Panc1 (cell line): ENCODE measurements at regions not wholly inside any gene's neighbourhood (a gene's known extent, or its start where the extent isn't known, plus 50 kb on each side); places are given as distances from the start of the nearest gene placed in this dataset.

Experiments
- ATAC-seq: fragments of 200-7000 bp; cut with Tn5 transposase; 2 replicates; pipeline ENCODE4 v1.9.1; 2020; ENCODE audit warnings: mild to moderate bottlenecking, moderate library complexity
- BruUV-seq: library from RNA; stranded (reverse); fragments of 400-500 nt; replicated peaks from 2 replicates; lab custom pipeline; 2021; lab: Mats Ljungman, UMichigan
- CTCF ChIA-PET: fragments of 300-600 bp; sonication (Branson Sonifier 250); formaldehyde crosslinking; loops from one replicate; lab custom pipeline; 2022; ENCODE audit warnings: antibody characterized with exemption; lab: Charles Lee
- POLR2A ChIA-PET: fragments of 300-600 bp; sonication (Branson Sonifier 250); formaldehyde crosslinking; loops from one replicate; lab custom pipeline; 2022; ENCODE audit warnings: antibody characterized with exemption; lab: Charles Lee
- DNase-seq: peaks from one replicate; pipeline ENCODE4 v3.0.0-alpha.2; 2010; ENCODE audit warnings: low read depth, low spot score
- H3K27ac ChIP-seq: 2 replicates; pipeline ENCODE4 v1.5.1; 2011; ENCODE audit warnings: mild to moderate bottlenecking, low read length, inconsistent platforms
- H3K27me3 ChIP-seq: fragments of 200-500 bp; sonication (Bioruptor generic); 2 replicates; pipeline ENCODE4 v1.6.0; 2014; ENCODE audit warnings: low read length, inconsistent platforms; ENCODE audit not compliant: control insufficient read depth, insufficient read depth
- H3K36me3 ChIP-seq: fragments of 200-500 bp; sonication (Bioruptor generic); 2 replicates; pipeline ENCODE4 v1.5.1; 2014; ENCODE audit warnings: inconsistent platforms, mild to moderate bottlenecking, low read length, moderate library complexity; ENCODE audit not compliant: control insufficient read depth, insufficient read depth
- H3K4me1 ChIP-seq: 2 replicates; pipeline ENCODE4 v1.5.1; 2011; ENCODE audit warnings: inconsistent platforms, mild to moderate bottlenecking, low read length, moderate library complexity; ENCODE audit not compliant: control insufficient read depth, insufficient read depth
- H3K4me3 ChIP-seq, 2 experiments: 2 replicates each; pipeline ENCODE4 v1.5.1; 2011 to 2012; ENCODE audit warnings: low read depth in 2 of 2, low read length in 2 of 2, mild to moderate bottlenecking in 2 of 2, inconsistent platforms in 1 of 2, moderate library complexity in 1 of 2
- H3K9me3 ChIP-seq: fragments of 200-500 bp; sonication (Bioruptor generic); 2 replicates; pipeline ENCODE4 v1.5.1; 2014; ENCODE audit warnings: low read depth, mild to moderate bottlenecking, inconsistent platforms, low read length, moderate library complexity; ENCODE audit not compliant: control insufficient read depth, insufficient read depth
- POLR2AphosphoS5 ChIP-seq: IDR thresholded peaks from 2 replicates; pipeline ENCODE4 v1.6.1; 2012; ENCODE audit warnings: mild to moderate bottlenecking, low read depth, low read length, moderate library complexity
- REST ChIP-seq, 2 experiments: IDR thresholded peaks; 2 replicates each; pipeline ENCODE4 v1.6.1; 2011 to 2012; ENCODE audit warnings: low read depth in 2 of 2, control low read depth in 1 of 2, low read length in 1 of 2, mild to moderate bottlenecking in 1 of 2, moderate library complexity in 1 of 2; ENCODE audit not compliant: insufficient read depth in 1 of 2
- SIN3A ChIP-seq: IDR thresholded peaks from 2 replicates; pipeline ENCODE4 v1.6.1; 2012; ENCODE audit warnings: low read depth, mild to moderate bottlenecking, low read length, moderate library complexity, borderline replicate concordance; ENCODE audit not compliant: insufficient read depth
- TCF7L2 ChIP-seq: IDR thresholded peaks from 2 replicates; pipeline ENCODE4 v1.6.1; 2011; ENCODE audit warnings: mild to moderate bottlenecking, low read depth, low read length, inconsistent platforms
- in situ Hi-C: cut with HindIII; loops from 2 replicates; pipeline ENCODE4 v1.10.0; 2016; ENCODE audit warnings: low sequenced_read_pairs, low pct_unique_long_range_greater_than_20kb
- intact Hi-C: fragments of 100-400 bp; cut with micrococcal nuclease; formaldehyde crosslinking; loops from one replicate; pipeline ENCODE4 v1.10.0; 2022; ENCODE audit not compliant: unreplicated experiment
- TF ChIP-seq, protein P1 (sequence below): fragments of 450-650 bp; IDR thresholded peaks from 2 replicates; pipeline ENCODE4 v1.5.1; 2017; ENCODE audit warnings: mild to moderate bottlenecking

DNA sequence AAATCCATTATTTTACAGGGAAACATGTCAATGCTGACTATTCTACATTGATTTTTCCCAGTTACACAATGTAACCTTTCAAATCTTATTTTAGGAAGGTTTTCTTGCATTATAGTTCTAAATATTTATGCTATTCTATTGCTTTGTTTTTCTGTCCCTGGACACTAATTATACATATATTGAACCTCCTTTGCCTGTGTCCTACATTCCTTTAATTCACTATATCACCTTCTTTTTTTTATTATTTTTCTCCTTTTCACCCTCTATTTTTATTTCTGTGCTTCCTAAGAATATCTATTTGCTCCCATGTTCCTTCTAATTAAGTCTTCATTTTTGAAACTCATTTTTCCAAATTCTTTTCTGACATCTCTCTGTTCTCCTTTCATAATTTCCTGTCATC, 259.2 kb downstream of the TJP1 start:
- no peak for ATAC-seq
- TF ChIP-seq, protein P1, sequence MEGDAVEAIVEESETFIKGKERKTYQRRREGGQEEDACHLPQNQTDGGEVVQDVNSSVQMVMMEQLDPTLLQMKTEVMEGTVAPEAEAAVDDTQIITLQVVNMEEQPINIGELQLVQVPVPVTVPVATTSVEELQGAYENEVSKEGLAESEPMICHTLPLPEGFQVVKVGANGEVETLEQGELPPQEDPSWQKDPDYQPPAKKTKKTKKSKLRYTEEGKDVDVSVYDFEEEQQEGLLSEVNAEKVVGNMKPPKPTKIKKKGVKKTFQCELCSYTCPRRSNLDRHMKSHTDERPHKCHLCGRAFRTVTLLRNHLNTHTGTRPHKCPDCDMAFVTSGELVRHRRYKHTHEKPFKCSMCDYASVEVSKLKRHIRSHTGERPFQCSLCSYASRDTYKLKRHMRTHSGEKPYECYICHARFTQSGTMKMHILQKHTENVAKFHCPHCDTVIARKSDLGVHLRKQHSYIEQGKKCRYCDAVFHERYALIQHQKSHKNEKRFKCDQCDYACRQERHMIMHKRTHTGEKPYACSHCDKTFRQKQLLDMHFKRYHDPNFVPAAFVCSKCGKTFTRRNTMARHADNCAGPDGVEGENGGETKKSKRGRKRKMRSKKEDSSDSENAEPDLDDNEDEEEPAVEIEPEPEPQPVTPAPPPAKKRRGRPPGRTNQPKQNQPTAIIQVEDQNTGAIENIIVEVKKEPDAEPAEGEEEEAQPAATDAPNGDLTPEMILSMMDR, result no peak
- TF ChIP-seq REST (IDR thresholded peaks at IDR 0.05; ENCODE audit: insufficient read depth in 1 of 2, low read depth in 2 of 2, low read length in 1 of 2), result no peak
- TF ChIP-seq TCF7L2, result no peak
- TF ChIP-seq SIN3A, result no peak
- TF ChIP-seq POLR2AphosphoS5, result no peak
- no TSS peak for BruUV-seq
- Histone ChIP-seq H3K4me1 (no peaks in the 10 kb centered on the region), H3K27ac (no peak overlapping the region), H3K9me3 (no peaks in the 10 kb centered on the region), H3K27me3 (no peaks in the 10 kb centered on the region), H3K36me3 (no peaks in the 10 kb centered on the region), H3K4me3 (no peak overlapping the region)
- intact Hi-C loops, result no loop called here
- DNase-seq, result no peak
- POLR2A ChIA-PET, result no interaction called here
- CTCF ChIA-PET, result interaction anchor here (0.6 kb wide), 1 partner anchor 195 kb away, joined by 5 read pairs; no protein-coding TSS in a partner anchor
- in situ Hi-C loops, result no loop called here

DNA sequence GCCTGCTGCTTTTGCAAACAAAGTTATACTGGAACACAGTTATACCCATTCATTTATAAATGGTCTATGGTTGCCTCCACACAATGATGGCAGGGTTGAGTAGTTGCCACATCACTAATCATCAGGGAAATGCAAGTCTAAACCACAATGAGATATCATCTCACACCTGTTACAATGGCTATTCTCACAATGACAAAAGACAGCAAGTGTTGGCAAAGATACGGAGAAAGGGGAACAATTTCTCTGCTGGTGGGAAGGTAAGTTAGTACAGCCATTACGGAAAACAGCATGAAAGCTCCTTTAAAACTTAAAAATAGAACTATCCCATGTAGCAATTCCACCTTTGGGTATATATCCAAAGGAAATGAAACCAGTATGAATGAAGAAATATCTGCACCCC, 261.4 kb downstream of the TJP1 start:
- Histone ChIP-seq H3K27me3 (no peaks in the 10 kb centered on the region), H3K4me1 (no peaks in the 10 kb centered on the region), H3K27ac (no peak overlapping the region), H3K4me3 (no peak overlapping the region), H3K9me3 (no peaks in the 10 kb centered on the region), H3K36me3 (no peaks in the 10 kb centered on the region)
- intact Hi-C loops, result no loop called here
- ATAC-seq, result no peak
- POLR2A ChIA-PET, result no interaction called here
- CTCF ChIA-PET, result no interaction called here
- BruUV-seq, result no TSS peak
- in situ Hi-C loops, result no loop called here
- no peak for DNase-seq
- TF ChIP-seq, protein P1, result no peak
- TF ChIP-seq POLR2AphosphoS5 (no peak), SIN3A (no peak), TCF7L2 (no peak)
